K562 (cell line): ENCODE measurements at regions not wholly inside any gene's neighbourhood (a gene's known extent, or its start where the extent isn't known, plus 50 kb on each side); places are given as distances from the start of the nearest gene placed in this dataset.
A peak's percentile ranks its signal among the peaks of the same experiment; 100 is the strongest.

Experiments used
- BHLHE40 ChIP-seq: IDR thresholded peaks from 2 replicates; pipeline ENCODE4 v1.6.1; 2011; ENCODE audit warnings: low read length, improper control_type of control experiment
- CBFA2T2 ChIP-seq: fragments of 450-650 bp; conservative IDR thresholded peaks from 2 replicates; pipeline ENCODE4 v1.6.1; 2017; ENCODE audit warnings: mild to moderate bottlenecking
- CEBPB ChIP-seq: fragments of 450-650 bp; IDR thresholded peaks from 2 replicates; pipeline ENCODE4 v1.6.1; 2016; ENCODE audit warnings: missing genetic modification characterization, missing compliant biosample characterization
- CHD7 ChIP-seq: fragments of 200-600 bp; sonication (generic); IDR thresholded peaks from one replicate; pipeline ENCODE4 v1.6.1; 2012; ENCODE audit warnings: mild to moderate bottlenecking, low read depth, low read length, inconsistent platforms
- EP400 ChIP-seq: fragments of 450-650 bp; IDR thresholded peaks from 2 replicates; pipeline ENCODE4 v1.6.1; 2017; ENCODE audit warnings: antibody characterized with exemption, mild to moderate bottlenecking, moderate library complexity
- FOS ChIP-seq: IDR thresholded peaks from 3 replicates; pipeline ENCODE4 v1.6.1; 2011; ENCODE audit not compliant: insufficient read length; ENCODE audit errors: extremely low read depth
- HMBOX1 ChIP-seq: sonication (generic); IDR thresholded peaks from 2 replicates; pipeline ENCODE4 v1.6.1; 2016
- JUND ChIP-seq, 2 experiments: IDR thresholded peaks; 2 replicates in 1 of 2; 3 replicates in 1 of 2; pipeline ENCODE4 v1.6.1; 2011; ENCODE audit warnings: borderline replicate concordance in 2 of 2, low read depth in 2 of 2, low read length in 2 of 2, improper control_type of control experiment in 1 of 2, missing biosample characterization in 1 of 2, missing genetic modification characterization in 1 of 2, missing genetic modification reagents in 1 of 2
- LEF1 ChIP-seq: fragments of 450-650 bp; IDR thresholded peaks from 2 replicates; pipeline ENCODE4 v1.6.1; 2016; ENCODE audit warnings: mild to moderate bottlenecking
- PHF21A ChIP-seq: fragments of 450-650 bp; IDR thresholded peaks from 2 replicates; pipeline ENCODE4 v1.6.1; 2017; ENCODE audit warnings: low read depth, borderline replicate concordance
- ZFPM2 ChIP-seq: fragments of 250-450 bp; sonication (Bioruptor Pico); IDR thresholded peaks from 2 replicates; pipeline ENCODE4 v1.5.1; 2022; ENCODE audit warnings: mild to moderate bottlenecking
- ZNF644 ChIP-seq: fragments of 200-800 bp; sonication (Bioruptor generic); IDR thresholded peaks from 2 replicates; pipeline ENCODE4 v1.6.1; 2016; ENCODE audit warnings: low read depth, missing genetic modification characterization, missing compliant biosample characterization
- ZNF695 ChIP-seq: fragments of 450-650 bp; formaldehyde crosslinking; IDR thresholded peaks from 2 replicates; pipeline ENCODE4 v1.4.0; 2020; ENCODE audit warnings: mild to moderate bottlenecking, moderate library complexity
- ZNF780A ChIP-seq: fragments of 250-450 bp; sonication (Bioruptor Pico); IDR thresholded peaks from 2 replicates; pipeline ENCODE4 v1.5.0; 2021; ENCODE audit warnings: mild to moderate bottlenecking
- TF ChIP-seq, protein P1 (sequence below): fragments of 450-650 bp; formaldehyde crosslinking; IDR thresholded peaks from 2 replicates; pipeline ENCODE4 v1.4.0; 2020; ENCODE audit warnings: mild to moderate bottlenecking, moderate library complexity

GRCh38 chr16:17591655-17592405 lies 121.1 kb upstream of the XYLT1 start (continued):
- TF ChIP-seq HMBOX1: no peak
- no peak for TF ChIP-seq CBFA2T2
- TF ChIP-seq ZFPM2: no peak
- no peak for TF ChIP-seq ZNF780A
- TF ChIP-seq ZNF695 (CRISPR knock-in tag): no peak
- TF ChIP-seq CEBPB (tag): no peak
- TF ChIP-seq EP400: peak; percentile 7; the same call in 1 of the 2 replicates
- TF ChIP-seq JUND (IDR thresholded peaks at IDR 0.05; ENCODE audit: borderline replicate concordance, low read depth, low read length): 0 out of 2 replicates have a peak, but pooled peaks have one; percentile 4
- no peak for TF ChIP-seq JUND (tag; IDR thresholded peaks at IDR 0.05; ENCODE audit: borderline replicate concordance, low read depth, low read length)
- no peak for TF ChIP-seq FOS
- TF ChIP-seq PHF21A: no peak
- 0 out of 2 replicates have a peak, but pooled peaks have one; percentile 6 for TF ChIP-seq LEF1
- TF ChIP-seq BHLHE40: no peak
- TF ChIP-seq ZNF644 (tag): no peak
- TF ChIP-seq, protein P1, sequence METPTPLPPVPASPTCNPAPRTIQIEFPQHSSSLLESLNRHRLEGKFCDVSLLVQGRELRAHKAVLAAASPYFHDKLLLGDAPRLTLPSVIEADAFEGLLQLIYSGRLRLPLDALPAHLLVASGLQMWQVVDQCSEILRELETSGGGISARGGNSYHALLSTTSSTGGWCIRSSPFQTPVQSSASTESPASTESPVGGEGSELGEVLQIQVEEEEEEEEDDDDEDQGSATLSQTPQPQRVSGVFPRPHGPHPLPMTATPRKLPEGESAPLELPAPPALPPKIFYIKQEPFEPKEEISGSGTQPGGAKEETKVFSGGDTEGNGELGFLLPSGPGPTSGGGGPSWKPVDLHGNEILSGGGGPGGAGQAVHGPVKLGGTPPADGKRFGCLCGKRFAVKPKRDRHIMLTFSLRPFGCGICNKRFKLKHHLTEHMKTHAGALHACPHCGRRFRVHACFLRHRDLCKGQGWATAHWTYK (CRISPR knock-in tag): no peak
- no peak for TF ChIP-seq CHD7
